GM23338 (cell line): ENCODE measurements at regions not wholly inside any gene's neighbourhood (a gene's known extent, or its start where the extent isn't known, plus 50 kb on each side); places are given as distances from the start of the nearest gene placed in this dataset.

Experiments
- ATAC-seq: fragments of 200-7000 bp; cut with Tn5 transposase; 3 replicates; pipeline ENCODE4 v1.9.1; 2020
- DNase-seq: peaks from one replicate; pipeline ENCODE4 v3.0.0-alpha.2; 2015; ENCODE audit warnings: low spot score
- H2AFZ ChIP-seq: fragments of 200-600 bp; sonication (generic); 2 replicates; pipeline ENCODE4 v1.8.0; 2016; ENCODE audit warnings: antibody characterized with exemption, mild to moderate bottlenecking, moderate library complexity
- H3F3A ChIP-seq: fragments of 200-600 bp; sonication (generic); replicated peaks from 2 replicates; pipeline ENCODE4 v1.8.0; 2017; ENCODE audit warnings: antibody characterized with exemption, mixed run types, low read depth
- H3K27ac ChIP-seq: fragments of 200-600 bp; sonication (generic); 2 replicates; pipeline ENCODE4 v1.6.1; 2016; ENCODE audit warnings: low read depth
- H3K27me3 ChIP-seq: fragments of 200-600 bp; sonication (generic); 2 replicates; pipeline ENCODE4 v1.8.0; 2016; ENCODE audit warnings: mild to moderate bottlenecking, mixed run types, moderate library complexity; ENCODE audit not compliant: insufficient read depth
- H3K36me3 ChIP-seq: fragments of 200-600 bp; sonication (generic); 2 replicates; pipeline ENCODE4 v1.8.0; 2016; ENCODE audit warnings: mild to moderate bottlenecking; ENCODE audit not compliant: insufficient read depth
- H3K4me1 ChIP-seq: fragments of 200-600 bp; sonication (generic); 2 replicates; pipeline ENCODE4 v1.8.0; 2016; ENCODE audit warnings: mild to moderate bottlenecking, moderate library complexity; ENCODE audit not compliant: insufficient read depth
- H3K4me2 ChIP-seq: fragments of 200-600 bp; sonication (generic); 2 replicates; pipeline ENCODE4 v1.7.1; 2017; ENCODE audit warnings: mixed run types
- H3K4me3 ChIP-seq: fragments of 200-600 bp; sonication (generic); 2 replicates; pipeline ENCODE4 v1.6.1; 2016; ENCODE audit warnings: mixed run types
- H3K79me2 ChIP-seq: fragments of 200-600 bp; sonication (generic); replicated peaks from 2 replicates; pipeline ENCODE4 v1.8.0; 2017; ENCODE audit warnings: mild to moderate bottlenecking; ENCODE audit not compliant: insufficient read depth
- H3K9me2 ChIP-seq: fragments of 200-600 bp; sonication (generic); 2 replicates; pipeline ENCODE4 v1.8.0; 2017; ENCODE audit not compliant: insufficient read depth
- H4K20me1 ChIP-seq: fragments of 200-600 bp; sonication (generic); replicated peaks from 2 replicates; pipeline ENCODE4 v1.8.0; 2017; ENCODE audit warnings: mild to moderate bottlenecking; ENCODE audit not compliant: insufficient read depth
- H3K27ac Mint-ChIP-seq: 2 replicates; pipeline ENCODE4 v1.8.0; 2020; ENCODE audit warnings: inconsistent platforms, mild to moderate bottlenecking, moderate library complexity, mixed read lengths
- H3K27me3 Mint-ChIP-seq: 3 replicates; pipeline ENCODE4 v1.8.0; 2022; ENCODE audit warnings: low read depth, mild to moderate bottlenecking, moderate library complexity, mixed read lengths, inconsistent platforms; ENCODE audit not compliant: insufficient read depth, poor library complexity
- H3K36me3 Mint-ChIP-seq: 3 replicates; pipeline ENCODE4 v1.8.0; 2021; ENCODE audit warnings: low read depth, mild to moderate bottlenecking, inconsistent platforms, moderate library complexity, mixed read lengths
- H3K4me1 Mint-ChIP-seq: 3 replicates; pipeline ENCODE4 v1.8.0; 2020; ENCODE audit warnings: mild to moderate bottlenecking, inconsistent platforms, mixed read lengths
- H3K4me3 Mint-ChIP-seq: 3 replicates; pipeline ENCODE4 v1.8.0; 2021; ENCODE audit warnings: moderate library complexity, mild to moderate bottlenecking, inconsistent platforms, mixed read lengths
- H3K9me3 Mint-ChIP-seq: 3 replicates; pipeline ENCODE4 v1.8.0; 2020; ENCODE audit warnings: moderate library complexity, mild to moderate bottlenecking, inconsistent platforms, mixed read lengths
- CREB1 ChIP-seq: fragments of 250-450 bp; sonication (Bioruptor Pico); IDR thresholded peaks from 2 replicates; pipeline ENCODE4 v1.5.0; 2020; ENCODE audit warnings: low read depth, mild to moderate bottlenecking, moderate library complexity
- CTCF ChIP-seq, 2 experiments: fragments of 200-600 bp in 1 of 2; sonication (generic) in 1 of 2; conservative IDR thresholded peaks; 2 replicates each; pipeline versions ENCODE4 v1.5.1 to v1.6.1; 2016 to 2017; ENCODE audit warnings: antibody characterized with exemption in 2 of 2, low read depth in 2 of 2, mild to moderate bottlenecking in 2 of 2, moderate library complexity in 1 of 2
- EZH2 ChIP-seq: fragments of 200-600 bp; sonication (generic); IDR thresholded peaks from one replicate; pipeline ENCODE4 v1.8.0; 2017; ENCODE audit warnings: antibody characterized with exemption, mild to moderate bottlenecking, low read depth; ENCODE audit not compliant: unreplicated experiment
- EZH2phosphoT487 ChIP-seq: fragments of 200-600 bp; sonication (generic); IDR thresholded peaks from one replicate; pipeline ENCODE4 v1.8.1; 2018; ENCODE audit warnings: antibody characterized with exemption; ENCODE audit not compliant: unreplicated experiment
- NANOG ChIP-seq: IDR thresholded peaks from 2 replicates; pipeline ENCODE4 v1.6.1; 2016; ENCODE audit warnings: antibody characterized with exemption, borderline replicate concordance
- POLR2AphosphoS5 ChIP-seq: IDR thresholded peaks from 2 replicates; pipeline ENCODE4 v1.6.1; 2016; ENCODE audit warnings: antibody characterized with exemption, low read depth
- REST ChIP-seq: IDR thresholded peaks from one replicate; pipeline ENCODE4 v1.6.1; 2018; ENCODE audit warnings: antibody characterized with exemption; ENCODE audit not compliant: unreplicated experiment
- STAT1 ChIP-seq: IDR thresholded peaks from one replicate; pipeline ENCODE4 v1.6.1; 2016; ENCODE audit warnings: antibody characterized with exemption; ENCODE audit not compliant: unreplicated experiment
- ZNF331 ChIP-seq: fragments of 250-450 bp; sonication (Bioruptor Pico); IDR thresholded peaks from 2 replicates; pipeline ENCODE4 v1.5.0; 2020; ENCODE audit warnings: low read depth, mild to moderate bottlenecking, moderate library complexity

- no peak overlapping the region for H3K4me3 Mint-ChIP-seq
- H3K9me3 Mint-ChIP-seq: no peaks in the 10 kb centered on the region
- H3K4me3 ChIP-seq: no peak overlapping the region
- H3K9me2 ChIP-seq: no peaks in the 10 kb centered on the region
- H3K4me2 ChIP-seq: no peak overlapping the region
- no peaks in the 10 kb centered on the region for H3K36me3 ChIP-seq
- H3K4me1 ChIP-seq: no peaks in the 10 kb centered on the region
- H3K79me2 ChIP-seq: no peaks in the 10 kb centered on the region
- H2AFZ ChIP-seq: no peak overlapping the region
- no peaks in the 10 kb centered on the region for H3K27me3 ChIP-seq
- no peaks in the 10 kb centered on the region for H4K20me1 ChIP-seq
- TF ChIP-seq EZH2 (no peak), ZNF331 (CRISPR knock-in tag) (no peak), POLR2AphosphoS5 (no peak)
- DNase-seq: no peak
- H3K27me3 Mint-ChIP-seq: peaks cover 1% of the 10 kb centered on the region
- H3K27ac ChIP-seq: no peak overlapping the region
- no peaks in the 10 kb centered on the region for H3F3A ChIP-seq
- no peak overlapping the region for H3K27ac Mint-ChIP-seq
- H3K36me3 Mint-ChIP-seq: no peaks in the 10 kb centered on the region
- no peak for ATAC-seq
- H3K4me1 Mint-ChIP-seq: no peaks in the 10 kb centered on the region
These were observed 172.4 kb upstream of the MXRA5 start for GRCh38 chrX:3518870-3519269.

GRCh38 chrX:3516051-3516541 is 169.6 kb upstream of the MXRA5 start:
- no peak overlapping the region for H3K4me3 ChIP-seq
- no peaks in the 10 kb centered on the region for H3K27me3 ChIP-seq
- TF ChIP-seq STAT1 (no peak), POLR2AphosphoS5 (no peak), NANOG (no peak), EZH2phosphoT487 (no peak), REST (no peak)
- no peaks in the 10 kb centered on the region for H3K9me2 ChIP-seq
- no peaks in the 10 kb centered on the region for H3K79me2 ChIP-seq
- no peaks in the 10 kb centered on the region for H3F3A ChIP-seq
- H4K20me1 ChIP-seq: no peaks in the 10 kb centered on the region
- Mint-ChIP-seq H3K4me3 (no peak overlapping the region), H3K27me3 (peaks cover 1% of the 10 kb centered on the region), H3K36me3 (no peaks in the 10 kb centered on the region), H3K4me1 (no peaks in the 10 kb centered on the region), H3K27ac (no peak overlapping the region), H3K9me3 (no peaks in the 10 kb centered on the region)
- H3K4me1 ChIP-seq: no peaks in the 10 kb centered on the region
- H3K4me2 ChIP-seq: no peak overlapping the region
- no peak overlapping the region for H3K27ac ChIP-seq
- H3K36me3 ChIP-seq: no peaks in the 10 kb centered on the region
- no peak for ATAC-seq
- DNase-seq: no peak
- no peak overlapping the region for H2AFZ ChIP-seq

- Mint-ChIP-seq H3K4me1 (no peaks in the 10 kb centered on the region), H3K9me3 (no peaks in the 10 kb centered on the region), H3K27ac (no peak overlapping the region), H3K27me3 (peaks cover 1% of the 10 kb centered on the region), H3K4me3 (no peak overlapping the region), H3K36me3 (no peaks in the 10 kb centered on the region)
- no peak overlapping the region for H3K4me3 ChIP-seq
- TF ChIP-seq POLR2AphosphoS5 (no peak), EZH2phosphoT487 (no peak), NANOG (no peak), CTCF (conservative IDR thresholded peaks at IDR 0.05; ENCODE audit: low read depth in 2 of 2) (no peak), ZNF331 (CRISPR knock-in tag) (no peak), REST (no peak), EZH2 (no peak), CREB1 (CRISPR knock-in tag) (no peak)
- no peak overlapping the region for H3K4me2 ChIP-seq
- no peaks in the 10 kb centered on the region for H3F3A ChIP-seq
- H2AFZ ChIP-seq: no peak overlapping the region
- ATAC-seq (no peak), DNase-seq (no peak)
- H3K79me2 ChIP-seq: no peaks in the 10 kb centered on the region
- no peaks in the 10 kb centered on the region for H4K20me1 ChIP-seq
- no peaks in the 10 kb centered on the region for H3K27me3 ChIP-seq
- no peak overlapping the region for H3K27ac ChIP-seq
- H3K36me3 ChIP-seq: no peaks in the 10 kb centered on the region
- no peaks in the 10 kb centered on the region for H3K4me1 ChIP-seq
- no peaks in the 10 kb centered on the region for H3K9me2 ChIP-seq
These were observed 168.5 kb upstream of the MXRA5 start for GRCh38 chrX:3514996-3515395.
